Activated CD4-positive, alpha-beta T cell treated with anti-CD3 and anti-CD28 coated beads, Interleukin-2, Interleukin-6, amounts not matched to agents 100 ng/mL and 50 ng/mL, durations not matched to agents 16 hours and 8 hours (primary cell): ENCODE measurements at regions not wholly inside any gene's neighbourhood (a gene's known extent, or its start where the extent isn't known, plus 50 kb on each side); places are given as distances from the start of the nearest gene placed in this dataset.

Experiments used
- DNase-seq: peaks from one replicate; pipeline ENCODE4 v3.0.0-alpha.2; 2020

GRCh38 chr15:98484914-98485313, 163.4 kb upstream of the IGF1R start:
- DNase-seq, result no peak

GRCh38 chr15:98485451-98485850, 162.9 kb upstream of the IGF1R start:
- no peak for DNase-seq

GRCh38 chr15:98493966-98494511, 154.3 kb upstream of the IGF1R start:
- no peak for DNase-seq

DNA sequence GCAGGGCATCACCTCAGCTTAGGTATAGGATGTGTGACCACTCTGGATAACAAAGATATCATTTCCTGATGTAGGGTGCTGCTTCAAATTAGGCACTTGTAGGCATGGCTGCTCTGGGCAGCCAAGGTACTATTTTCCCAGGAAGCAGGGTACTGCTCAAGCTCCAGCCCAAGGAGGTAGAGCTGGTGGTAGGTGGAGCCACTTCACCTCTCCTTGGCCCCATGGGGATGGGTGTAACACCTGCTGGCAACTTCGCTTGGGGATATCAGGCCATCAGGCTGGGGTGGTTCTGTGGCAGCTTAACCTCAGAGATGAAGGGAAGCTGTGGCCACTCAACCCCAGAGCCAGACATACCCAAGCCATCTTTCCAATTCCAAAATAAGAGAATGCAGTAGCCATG, 147.1 kb upstream of the IGF1R start:
- DNase-seq, result no peak

- no peak for DNase-seq
These were observed 146.7 kb upstream of the IGF1R start for GRCh38 chr15:98501632-98502031.

GRCh38 chr15:98503970-98504369, 144.4 kb upstream of the IGF1R start:
- no peak for DNase-seq

GRCh38 chr15:98504998-98505397, 143.3 kb upstream of the IGF1R start:
- no peak for DNase-seq

DNA sequence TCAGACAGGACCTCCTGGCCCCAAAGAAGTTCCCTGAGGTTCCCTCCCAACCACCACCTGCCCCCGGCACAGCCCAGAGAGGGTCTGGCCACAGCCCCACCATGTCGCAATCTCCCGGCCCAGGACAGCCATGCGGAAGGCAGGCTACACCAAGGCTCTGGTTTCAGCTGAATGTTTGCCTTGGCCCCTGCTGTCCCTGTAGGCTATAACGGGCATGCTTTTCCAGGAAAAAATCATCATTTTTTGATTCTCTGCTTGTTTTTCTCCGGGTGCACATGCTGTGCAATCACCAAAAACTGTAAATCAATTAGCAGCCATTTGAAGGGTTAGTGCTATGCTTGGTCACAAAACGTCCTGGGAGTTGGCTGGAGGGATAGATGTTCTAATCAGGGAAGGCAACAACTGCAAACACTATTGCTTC, 142.7 kb upstream of the IGF1R start:
- no peak for DNase-seq

DNA sequence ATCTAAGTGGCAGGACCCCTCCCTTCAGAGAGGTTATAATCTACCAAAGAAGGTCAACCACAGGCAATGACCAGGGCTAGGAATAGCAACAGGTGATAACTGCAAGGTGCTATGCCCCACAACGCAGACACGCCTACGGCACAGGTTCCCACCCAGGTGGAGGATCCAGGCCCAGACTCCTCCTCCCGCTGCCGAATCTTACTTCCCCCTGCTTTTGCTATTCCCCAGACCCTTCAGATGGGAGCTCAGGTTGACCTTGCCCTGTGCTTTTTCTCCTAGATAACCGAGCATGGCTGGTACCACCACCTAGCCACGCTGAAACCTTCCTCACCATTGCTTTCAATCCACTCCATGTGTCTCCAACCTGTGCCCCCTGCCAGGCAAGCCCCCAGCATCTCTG, 142.2 kb upstream of the IGF1R start:
- no peak for DNase-seq

DNA sequence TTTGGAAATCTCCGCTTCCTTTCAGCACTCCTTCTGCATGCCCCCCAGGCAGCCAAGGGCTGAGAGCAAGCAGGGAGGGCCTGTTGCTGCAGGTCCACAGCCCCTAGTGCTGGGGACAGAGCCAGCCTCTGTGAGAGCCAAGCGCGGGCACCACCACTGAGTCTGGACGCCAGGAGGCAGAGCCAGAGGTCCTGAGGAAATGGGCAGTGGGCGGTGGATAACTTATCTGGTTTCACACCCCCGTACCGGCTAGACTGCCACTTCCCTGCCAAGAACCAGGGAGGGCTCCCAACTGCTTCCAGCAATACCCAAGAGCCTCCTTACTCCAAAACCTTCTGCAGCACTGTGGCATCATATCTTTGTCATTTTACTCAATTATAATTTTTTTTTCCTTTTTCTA, 141.6 kb upstream of the IGF1R start:
- DNase-seq, result no peak

- DNase-seq, result no peak
These were observed 134.8 kb upstream of the IGF1R start for GRCh38 chr15:98513428-98513986.

GRCh38 chr15:98514034-98514622, 134.2 kb upstream of the IGF1R start:
- no peak for DNase-seq

- peak; percentile 62 for DNase-seq
These were observed 129.3 kb upstream of the IGF1R start for GRCh38 chr15:98518823-98519561.

- DNase-seq, result no peak
These were observed 128.4 kb upstream of the IGF1R start for GRCh38 chr15:98519767-98520550.

DNA sequence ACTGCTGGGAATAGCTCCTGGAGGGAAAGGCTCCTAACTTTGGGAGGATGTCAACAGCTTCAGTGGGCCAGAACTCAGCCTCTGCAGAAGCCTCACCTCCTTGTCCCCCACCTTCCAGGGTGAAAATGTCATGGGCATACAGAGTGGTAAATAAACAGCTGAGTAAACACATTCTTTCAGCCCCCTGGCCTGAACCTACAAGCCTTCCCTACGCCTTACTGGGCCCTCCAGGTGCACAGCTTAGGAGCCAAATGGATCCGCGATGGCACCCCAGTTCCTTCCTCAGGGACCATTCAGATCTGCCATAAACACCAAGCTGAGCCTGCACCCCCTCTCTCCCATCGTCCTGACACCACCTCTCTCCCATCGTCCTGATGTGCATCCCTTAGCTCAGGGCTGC, 126.2 kb upstream of the IGF1R start:
- no peak for DNase-seq

- DNase-seq, result no peak
These were observed 124.3 kb upstream of the IGF1R start for GRCh38 chr15:98523912-98524662.

GRCh38 chr15:98524838-98525660, 123.3 kb upstream of the IGF1R start:
- no peak for DNase-seq

- DNase-seq, result no peak
These were observed 122.7 kb upstream of the IGF1R start for GRCh38 chr15:98525661-98526001.

DNA sequence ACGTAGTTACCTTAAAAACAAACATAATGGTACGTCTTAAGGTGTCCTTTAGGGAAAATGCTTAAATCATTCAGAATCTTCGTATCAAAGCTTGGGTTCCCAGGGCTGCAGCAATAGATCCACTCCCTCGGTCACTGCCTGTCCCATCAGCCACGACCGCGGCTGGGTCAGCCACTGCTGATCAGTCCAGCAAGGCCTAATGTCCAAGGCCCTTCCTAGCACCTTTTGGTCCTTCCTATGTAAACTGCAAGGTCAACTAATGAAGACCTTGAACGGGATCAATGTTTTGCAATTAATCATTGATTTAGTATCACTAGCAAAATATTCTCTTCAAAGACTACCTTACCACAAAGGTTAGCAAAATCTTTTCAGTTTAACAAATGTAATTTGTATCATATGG, 122.2 kb upstream of the IGF1R start:
- no peak for DNase-seq

GRCh38 chr15:98528046-98528725, 120.2 kb upstream of the IGF1R start:
- no peak for DNase-seq
